H1 (cell line): ENCODE measurements at regions not wholly inside any gene's neighbourhood (a gene's known extent, or its start where the extent isn't known, plus 50 kb on each side); places are given as distances from the start of the nearest gene placed in this dataset.

Experiments
- CTCF ChIA-PET: fragments of 300-600 bp; sonication (Branson Sonifier 250); formaldehyde crosslinking; loops from one replicate; lab custom pipeline; 2021; ENCODE audit not compliant: partially characterized antibody; lab: Charles Lee
- POLR2A ChIA-PET: fragments of 300-600 bp; sonication (Branson Sonifier 250); formaldehyde crosslinking; loops from one replicate; lab custom pipeline; 2021; ENCODE audit warnings: inconsistent platforms; ENCODE audit not compliant: partially characterized antibody; lab: Charles Lee
- DNase-seq, 2 experiments: peaks; one replicate each; pipeline versions ENCODE4 v3.0.0 to v3.0.0-alpha.2; 2010 to 2022; ENCODE audit warnings: low spot score in 2 of 2, low read depth in 1 of 2, mixed read lengths in 1 of 2
- FAIRE-seq: peaks from 2 replicates; lab custom pipeline; 2011; peaks lifted over from hg19 to GRCh38; lab: Jason Lieb, UNC
- H2AFZ ChIP-seq: 2 replicates; pipeline ENCODE4 v1.8.1; 2012; ENCODE audit warnings: low read length, inconsistent platforms
- H2AK5ac ChIP-seq: 2 replicates; pipeline ENCODE4 v1.6.1; 2013; ENCODE audit warnings: low read depth, low read length
- H2BK120ac ChIP-seq: replicated peaks from 2 replicates; pipeline ENCODE3; 2013; ENCODE audit warnings: low read depth, low read length, inconsistent platforms
- H2BK12ac ChIP-seq: 2 replicates; pipeline ENCODE4 v1.6.1; 2013; ENCODE audit warnings: low read depth, low read length
- H2BK15ac ChIP-seq: 2 replicates; pipeline ENCODE4 v1.6.1; 2013; ENCODE audit warnings: low read length
- H2BK20ac ChIP-seq: 2 replicates; pipeline ENCODE4 v1.6.1; 2013; ENCODE audit warnings: low read length
- H2BK5ac ChIP-seq: 2 replicates; pipeline ENCODE4 v1.6.1; 2013; ENCODE audit warnings: low read depth, low read length
- H3K14ac ChIP-seq: 2 replicates; pipeline ENCODE4 v1.6.1; 2013; ENCODE audit warnings: inconsistent platforms; ENCODE audit not compliant: insufficient read length
- H3K18ac ChIP-seq: 2 replicates; pipeline ENCODE4 v1.6.1; 2013; ENCODE audit warnings: low read length; ENCODE audit errors: extremely low read depth
- H3K23ac ChIP-seq: 2 replicates; pipeline ENCODE4 v1.6.1; 2013; ENCODE audit warnings: inconsistent platforms; ENCODE audit not compliant: insufficient read length
- H3K23me2 ChIP-seq: 2 replicates; pipeline ENCODE4 v1.6.1; 2013; ENCODE audit warnings: low read depth, low read length
- H3K27ac ChIP-seq: 2 replicates; pipeline ENCODE4 v1.6.1; 2011; ENCODE audit warnings: low read depth, low read length, inconsistent platforms
- H3K27me3 ChIP-seq, 4 experiments: replicated peaks in 1 of 4; 1 replicate in 1 of 4; 2 replicates in 3 of 4; pipeline versions ENCODE4 v1.6.1 to v1.8.1; 2011 to 2013; ENCODE audit warnings: low read length in 3 of 4, mild to moderate bottlenecking in 3 of 4, inconsistent platforms in 2 of 4, mixed read lengths in 2 of 4, moderate library complexity in 1 of 4; ENCODE audit not compliant: control insufficient read depth in 3 of 4, insufficient read depth in 3 of 4; ENCODE audit errors: extremely low read depth in 1 of 4
- H3K36me3 ChIP-seq, 4 experiments: 2 replicates each; pipeline versions ENCODE4 v1.6.1 to v1.8.1; 2011 to 2013; ENCODE audit warnings: mild to moderate bottlenecking in 4 of 4, low read length in 3 of 4, moderate library complexity in 2 of 4, control low read depth in 1 of 4, inconsistent platforms in 1 of 4; ENCODE audit not compliant: insufficient read depth in 4 of 4, control insufficient read depth in 2 of 4
- H3K4ac ChIP-seq: replicated peaks from 2 replicates; pipeline ENCODE3; 2013; ENCODE audit warnings: low read length, low read depth, mixed read lengths, inconsistent platforms; ENCODE audit not compliant: insufficient read length
- H3K4me1 ChIP-seq, 4 experiments: replicated peaks in 1 of 4; 1 replicate in 1 of 4; 2 replicates in 3 of 4; pipeline versions ENCODE4 v1.6.1 to v1.8.1; 2011 to 2013; ENCODE audit warnings: low read length in 3 of 4, inconsistent platforms in 2 of 4, mixed read lengths in 1 of 4; ENCODE audit not compliant: insufficient read depth in 4 of 4, control insufficient read depth in 3 of 4
- H3K4me2 ChIP-seq, 2 experiments: 2 replicates each; pipeline versions ENCODE4 v1.6.1 to v1.8.1; 2011 to 2013; ENCODE audit warnings: low read depth in 2 of 2, low read length in 2 of 2, control low read depth in 1 of 2, inconsistent platforms in 1 of 2, mild to moderate bottlenecking in 1 of 2; ENCODE audit not compliant: insufficient read depth in 1 of 2
- H3K4me3 ChIP-seq, 4 experiments: fragments of 200-600, 300-600 bp in 1 of 4; sonication (generic), shearing (Covaris generic), sonication (Bioruptor Twin) in 1 of 4; 2 replicates each; pipeline versions ENCODE4 v1.5.1 to v1.8.1; 2011 to 2016; ENCODE audit warnings: low read length in 4 of 4, low read depth in 3 of 4, control low read depth in 2 of 4, inconsistent platforms in 2 of 4, mild to moderate bottlenecking in 2 of 4, mixed read lengths in 1 of 4, moderate library complexity in 1 of 4; ENCODE audit not compliant: insufficient read depth in 2 of 4; ENCODE audit errors: extremely low read depth in 1 of 4
- H3K56ac ChIP-seq: replicated peaks from 2 replicates; pipeline ENCODE3; 2013; ENCODE audit warnings: low read depth, mild to moderate bottlenecking, mixed read lengths, low read length, inconsistent platforms; ENCODE audit not compliant: insufficient read length
- H3K79me1 ChIP-seq: 2 replicates; pipeline ENCODE4 v1.6.1; 2013; ENCODE audit warnings: low read depth, low read length, control low read depth
- H3K79me2 ChIP-seq, 2 experiments: 2 replicates each; pipeline versions ENCODE4 v1.6.1 to v1.8.1; 2012 to 2013; ENCODE audit warnings: low read length in 2 of 2, mild to moderate bottlenecking in 2 of 2, inconsistent platforms in 1 of 2; ENCODE audit not compliant: insufficient read depth in 2 of 2, control insufficient read depth in 1 of 2
- H3K9ac ChIP-seq, 4 experiments: replicated peaks in 1 of 4; 1 replicate in 1 of 4; 2 replicates in 3 of 4; pipeline versions ENCODE4 v1.6.1 to v1.8.1; 2011 to 2013; ENCODE audit warnings: low read depth in 3 of 4, low read length in 3 of 4, control low read depth in 2 of 4, mild to moderate bottlenecking in 2 of 4, moderate library complexity in 2 of 4, inconsistent platforms in 1 of 4; ENCODE audit errors: extremely low read depth in 1 of 4
- H3K9me3 ChIP-seq, 2 experiments: 2 replicates each; pipeline versions ENCODE4 v1.6.1 to v1.8.1; 2012 to 2013; ENCODE audit warnings: mild to moderate bottlenecking in 2 of 2, moderate library complexity in 2 of 2, control low read depth in 1 of 2, inconsistent platforms in 1 of 2, low read depth in 1 of 2, low read length in 1 of 2, mixed read lengths in 1 of 2; ENCODE audit not compliant: insufficient read depth in 2 of 2
- H4K20me1 ChIP-seq, 2 experiments: replicated peaks in 1 of 2; 2 replicates each; pipeline versions ENCODE3 to v1.8.1; 2011 to 2013; ENCODE audit warnings: inconsistent platforms in 2 of 2, low read length in 2 of 2, mild to moderate bottlenecking in 1 of 2; ENCODE audit not compliant: insufficient read depth in 2 of 2, control insufficient read depth in 1 of 2
- H4K5ac ChIP-seq: 2 replicates; pipeline ENCODE4 v1.6.1; 2013; ENCODE audit warnings: low read length, low read depth, mixed read lengths, inconsistent platforms; ENCODE audit not compliant: insufficient read length
- H4K8ac ChIP-seq: 2 replicates; pipeline ENCODE4 v1.8.0; 2013; ENCODE audit warnings: mild to moderate bottlenecking, moderate library complexity, low read length, inconsistent platforms; ENCODE audit not compliant: insufficient read depth; ENCODE audit errors: extremely low read depth
- H4K91ac ChIP-seq: replicated peaks from 2 replicates; pipeline ENCODE3; 2013; ENCODE audit warnings: low read length, mixed read lengths, inconsistent platforms; ENCODE audit not compliant: insufficient read length
- ASH2L ChIP-seq: fragments of 200-600, 300-600 bp; sonication (generic); IDR thresholded peaks from one replicate; pipeline ENCODE4 v1.7.1; 2017; ENCODE audit warnings: low read length
- ATF2 ChIP-seq: IDR thresholded peaks from 2 replicates; pipeline ENCODE4 v1.6.1; 2012; ENCODE audit warnings: low read length, inconsistent platforms
- ATF3 ChIP-seq: IDR thresholded peaks from 2 replicates; pipeline ENCODE4 v1.6.1; 2011; ENCODE audit warnings: low read depth, mild to moderate bottlenecking, low read length; ENCODE audit not compliant: insufficient read depth
- BRCA1 ChIP-seq: IDR thresholded peaks from 2 replicates; pipeline ENCODE4 v1.6.1; 2012; ENCODE audit warnings: low read depth, low read length, improper control_type of control experiment
- E2F6 ChIP-seq: IDR thresholded peaks from 2 replicates; pipeline ENCODE4 v1.6.1; 2012; ENCODE audit warnings: inconsistent platforms
- EP300 ChIP-seq, 2 experiments: IDR thresholded peaks; 1 replicate in 1 of 2; 2 replicates in 1 of 2; pipeline ENCODE4 v1.6.1; 2011 to 2012; ENCODE audit warnings: low read depth in 2 of 2, low read length in 2 of 2, mild to moderate bottlenecking in 2 of 2, borderline replicate concordance in 1 of 2, inconsistent platforms in 1 of 2, moderate library complexity in 1 of 2
- KDM1A ChIP-seq: fragments of 200-600, 300-600 bp; sonication (generic); IDR thresholded peaks from 2 replicates; pipeline ENCODE4 v1.7.1; 2016; ENCODE audit warnings: mild to moderate bottlenecking, low read length, borderline replicate concordance
- RAD21 ChIP-seq, 2 experiments: IDR thresholded peaks in 1 of 2; conservative IDR thresholded peaks in 1 of 2; 2 replicates each; pipeline ENCODE4 v1.6.1; 2011; ENCODE audit warnings: low read depth in 2 of 2, low read length in 2 of 2, improper control_type of control experiment in 1 of 2, inconsistent platforms in 1 of 2, mild to moderate bottlenecking in 1 of 2, moderate library complexity in 1 of 2
- TEAD4 ChIP-seq: IDR thresholded peaks from 2 replicates; pipeline ENCODE4 v1.6.1; 2012; ENCODE audit warnings: low read depth, low read length, inconsistent platforms, mixed read lengths
- USF2 ChIP-seq: IDR thresholded peaks from 2 replicates; pipeline ENCODE4 v1.6.1; 2011; ENCODE audit warnings: low read length, improper control_type of control experiment
- WGBS, 2 experiments: shearing (Covaris generic) in 1 of 2; methylation state at CpG; one replicate each; pipeline versions ENCODE4 v1.1.6 to v1.1.7; 2013 to 2015; ENCODE audit warnings: low lambda C conversion rate in 2 of 2, mixed read lengths in 2 of 2, inconsistent platforms in 1 of 2, low coverage in 1 of 2, missing lambda C conversion rate in 1 of 2; ENCODE audit not compliant: insufficient replicate concordance in 2 of 2, insufficient coverage in 1 of 2, insufficient read length in 1 of 2; ENCODE audit errors: extremely low coverage in 1 of 2, missing lambda C conversion rate in 1 of 2; 5-methylcytosine and 5-hydroxymethylcytosine counted together

GRCh38 chrX:121301822-121302221 is 254.4 kb downstream of the GLUD2 start:
- Histone ChIP-seq H3K56ac (no peak overlapping the region), H3K27me3 (no peaks in the 10 kb centered on the region), H4K91ac (no peak overlapping the region), H3K4me3 (no peak overlapping the region), H3K4me2 (no peak overlapping the region), H2BK5ac (no peak overlapping the region), H3K14ac (no peak overlapping the region), H3K18ac (no peak overlapping the region), H3K4ac (no peak overlapping the region), H3K4me1 (no peaks in the 10 kb centered on the region), H2AFZ (no peak overlapping the region), H3K36me3 (no peaks in the 10 kb centered on the region), H2BK12ac (no peak overlapping the region), H3K79me1 (no peaks in the 10 kb centered on the region), H3K9ac (no peak overlapping the region), H2BK15ac (no peak overlapping the region), H2BK120ac (no peak overlapping the region), H2AK5ac (no peak overlapping the region), H3K79me2 (no peaks in the 10 kb centered on the region), H2BK20ac (no peak overlapping the region), H3K9me3 (no peaks in the 10 kb centered on the region), H4K20me1 (no peaks in the 10 kb centered on the region), H3K23ac (no peak overlapping the region), H4K5ac (no peak overlapping the region), H3K23me2 (no peaks in the 10 kb centered on the region), H4K8ac (no peak overlapping the region), H3K27ac (no peak overlapping the region)
- FAIRE-seq (no peak), DNase-seq (no peak)
- POLR2A ChIA-PET: no interaction called here
- CTCF ChIA-PET: no interaction called here
- 71% methylated on average over 1 of the region's 1 CpG; no CpG with 5 or more reads in 1 of the 2 experiments for WGBS, 2 experiments
- TF ChIP-seq BRCA1 (no peak), USF2 (no peak), ATF3 (no peak), ASH2L (no peak), RAD21 (IDR thresholded peaks at IDR 0.05 in 1 of 2, conservative IDR thresholded peaks at IDR 0.05 in 1 of 2; ENCODE audit: low read depth in 2 of 2, low read length in 2 of 2) (no peak), ATF2 (no peak), KDM1A (no peak), E2F6 (no peak), TEAD4 (no peak), EP300 (IDR thresholded peaks at IDR 0.05; ENCODE audit: borderline replicate concordance in 1 of 2, low read depth in 2 of 2, low read length in 2 of 2) (no peak)
